Calu3 (cell line): ENCODE measurements at regions not wholly inside any gene's neighbourhood (a gene's known extent, or its start where the extent isn't known, plus 50 kb on each side); places are given as distances from the start of the nearest gene placed in this dataset.

Experiments
- BruUV-seq: library from RNA; stranded (reverse); fragments of 400-500 nt; replicated peaks from 2 replicates; lab custom pipeline; 2021; lab: Mats Ljungman, UMichigan
- CTCF ChIA-PET: fragments of 300-600 bp; sonication (Branson Sonifier 250); formaldehyde crosslinking; loops from one replicate; lab custom pipeline; 2022; ENCODE audit warnings: antibody characterized with exemption; lab: Charles Lee
- DNase-seq: peaks from one replicate; pipeline ENCODE4 v3.0.0; 2022
- H3K27ac Mint-ChIP-seq: one replicate; pipeline ENCODE4 v1.8.0; 2022; ENCODE audit warnings: mixed read lengths; ENCODE audit not compliant: unreplicated experiment
- H3K27me3 Mint-ChIP-seq: one replicate; pipeline ENCODE4 v1.8.0; 2022; ENCODE audit warnings: mixed read lengths; ENCODE audit not compliant: unreplicated experiment
- H3K36me3 Mint-ChIP-seq: one replicate; pipeline ENCODE4 v1.8.0; 2022; ENCODE audit warnings: mild to moderate bottlenecking, moderate library complexity, mixed read lengths; ENCODE audit not compliant: insufficient read depth, unreplicated experiment
- H3K4me1 Mint-ChIP-seq: one replicate; pipeline ENCODE4 v1.8.0; 2022; ENCODE audit warnings: mild to moderate bottlenecking, low read depth, mixed read lengths; ENCODE audit not compliant: unreplicated experiment
- H3K4me3 Mint-ChIP-seq: one replicate; pipeline ENCODE4 v1.8.0; 2022; ENCODE audit warnings: mild to moderate bottlenecking, low read depth, moderate library complexity, mixed read lengths; ENCODE audit not compliant: unreplicated experiment
- H3K9me3 Mint-ChIP-seq: one replicate; pipeline ENCODE4 v1.8.0; 2022; ENCODE audit warnings: low read depth, mixed read lengths; ENCODE audit not compliant: unreplicated experiment
- intact Hi-C: fragments of 100-400 bp; cut with micrococcal nuclease; formaldehyde crosslinking; loops from one replicate; pipeline ENCODE4 v1.10.0; 2022; ENCODE audit not compliant: unreplicated experiment
- TF ChIP-seq, protein P1 (sequence below): fragments of 200-600 bp; IDR thresholded peaks from one replicate; pipeline ENCODE4 v1.8.0; 2022; ENCODE audit warnings: antibody characterized with exemption; ENCODE audit not compliant: unreplicated experiment

DNA sequence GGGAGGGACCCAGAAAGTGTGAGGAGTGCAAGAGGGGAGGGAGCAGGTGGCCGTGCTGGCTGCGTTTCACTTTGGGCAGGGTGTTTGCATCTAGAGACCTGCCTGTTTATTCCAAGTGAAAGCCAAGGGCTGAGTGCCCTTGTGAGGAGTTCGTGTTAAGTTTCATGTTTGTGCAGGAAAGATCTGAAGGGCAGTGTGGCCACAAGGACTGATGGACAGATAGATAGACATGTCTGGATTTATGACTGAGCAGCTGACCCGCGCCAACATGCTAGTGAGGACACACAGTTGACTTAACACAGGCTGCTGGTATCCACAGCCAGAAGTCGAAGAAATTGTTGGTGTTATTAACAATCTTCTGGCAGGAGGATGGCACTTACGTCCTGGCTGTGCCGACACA lies 387.6 kb upstream of the TNP1 start:
- Mint-ChIP-seq H3K27me3 (no peaks in the 10 kb centered on the region), H3K4me3 (no peak overlapping the region), H3K27ac (no peak overlapping the region), H3K4me1 (no peaks in the 10 kb centered on the region), H3K9me3 (no peaks in the 10 kb centered on the region), H3K36me3 (no peaks in the 10 kb centered on the region)
- DNase-seq, result no peak
- TF ChIP-seq, protein P1, sequence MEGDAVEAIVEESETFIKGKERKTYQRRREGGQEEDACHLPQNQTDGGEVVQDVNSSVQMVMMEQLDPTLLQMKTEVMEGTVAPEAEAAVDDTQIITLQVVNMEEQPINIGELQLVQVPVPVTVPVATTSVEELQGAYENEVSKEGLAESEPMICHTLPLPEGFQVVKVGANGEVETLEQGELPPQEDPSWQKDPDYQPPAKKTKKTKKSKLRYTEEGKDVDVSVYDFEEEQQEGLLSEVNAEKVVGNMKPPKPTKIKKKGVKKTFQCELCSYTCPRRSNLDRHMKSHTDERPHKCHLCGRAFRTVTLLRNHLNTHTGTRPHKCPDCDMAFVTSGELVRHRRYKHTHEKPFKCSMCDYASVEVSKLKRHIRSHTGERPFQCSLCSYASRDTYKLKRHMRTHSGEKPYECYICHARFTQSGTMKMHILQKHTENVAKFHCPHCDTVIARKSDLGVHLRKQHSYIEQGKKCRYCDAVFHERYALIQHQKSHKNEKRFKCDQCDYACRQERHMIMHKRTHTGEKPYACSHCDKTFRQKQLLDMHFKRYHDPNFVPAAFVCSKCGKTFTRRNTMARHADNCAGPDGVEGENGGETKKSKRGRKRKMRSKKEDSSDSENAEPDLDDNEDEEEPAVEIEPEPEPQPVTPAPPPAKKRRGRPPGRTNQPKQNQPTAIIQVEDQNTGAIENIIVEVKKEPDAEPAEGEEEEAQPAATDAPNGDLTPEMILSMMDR, result no peak
- no TSS peak for BruUV-seq
- intact Hi-C loops, result no loop called here
- CTCF ChIA-PET, result no interaction called here

DNA sequence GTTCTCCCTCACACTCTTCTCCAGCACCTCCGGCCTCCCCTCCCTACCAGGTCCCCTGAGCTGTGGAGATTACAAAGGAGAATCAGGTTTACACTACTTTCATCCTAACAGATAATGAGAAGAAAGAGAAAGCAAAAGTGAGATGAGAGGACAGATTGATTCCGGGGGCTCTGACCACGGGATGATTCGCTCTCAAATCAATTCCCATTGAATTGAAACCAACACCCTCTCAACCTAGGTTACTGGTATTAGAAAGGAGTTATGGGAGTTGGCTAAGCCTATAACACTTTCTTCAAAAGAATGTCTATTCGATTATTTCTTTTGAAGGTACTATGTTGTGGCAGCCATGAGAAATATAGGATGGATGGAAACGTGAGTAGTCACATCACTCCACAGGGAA lies 386.2 kb upstream of the TNP1 start:
- Mint-ChIP-seq H3K27me3 (no peaks in the 10 kb centered on the region), H3K9me3 (no peaks in the 10 kb centered on the region), H3K27ac (no peak overlapping the region), H3K4me3 (no peak overlapping the region), H3K36me3 (no peaks in the 10 kb centered on the region), H3K4me1 (no peaks in the 10 kb centered on the region)
- no TSS peak for BruUV-seq
- intact Hi-C loops, result no loop called here
- no peak for DNase-seq
- CTCF ChIA-PET, result no interaction called here
- TF ChIP-seq, protein P1, result no peak

DNA sequence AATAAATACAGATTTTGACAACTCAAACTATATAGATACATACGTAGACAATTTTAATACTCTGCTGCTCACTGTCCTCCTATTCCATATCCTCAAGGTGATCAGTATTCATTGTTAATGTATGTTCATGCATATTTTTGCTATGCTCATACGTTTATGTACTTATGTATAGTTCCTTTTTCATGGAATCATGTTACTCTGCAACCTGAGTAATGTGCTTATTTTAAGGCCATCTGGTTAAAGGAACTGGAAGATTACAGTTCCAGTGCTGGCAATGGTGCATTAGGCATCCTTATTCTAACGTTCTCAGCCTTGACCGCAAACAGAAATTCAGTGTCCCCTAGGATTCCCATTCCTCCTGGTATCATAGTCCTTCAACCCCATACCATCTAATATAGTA lies 385.0 kb upstream of the TNP1 start:
- Mint-ChIP-seq H3K27ac (no peak overlapping the region), H3K9me3 (no peaks in the 10 kb centered on the region), H3K4me1 (no peaks in the 10 kb centered on the region), H3K4me3 (no peak overlapping the region), H3K36me3 (no peaks in the 10 kb centered on the region), H3K27me3 (no peaks in the 10 kb centered on the region)
- TF ChIP-seq, protein P1, result no peak
- intact Hi-C loops, result no loop called here
- CTCF ChIA-PET, result no interaction called here
- no TSS peak for BruUV-seq
- no peak for DNase-seq

DNA sequence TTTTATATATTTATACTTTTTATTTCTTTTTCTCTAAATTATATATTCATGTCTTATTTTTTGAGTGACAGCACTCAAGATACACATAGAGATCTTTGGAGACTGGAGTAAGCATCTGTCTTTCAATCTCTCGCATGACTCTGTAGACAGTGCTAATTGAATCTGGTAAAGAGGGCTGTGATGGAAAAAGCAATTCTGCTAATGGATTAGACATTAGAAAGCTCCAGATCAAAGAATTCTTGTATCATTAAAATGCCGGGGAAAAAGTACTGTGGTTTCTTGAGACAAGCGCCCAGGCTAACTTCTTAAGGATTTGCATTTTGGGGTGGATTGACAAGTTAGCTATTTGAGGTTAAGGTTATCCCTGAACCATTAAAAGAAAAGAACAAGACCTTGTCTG lies 383.1 kb upstream of the TNP1 start:
- Mint-ChIP-seq H3K4me1 (no peaks in the 10 kb centered on the region), H3K4me3 (no peak overlapping the region), H3K27ac (no peak overlapping the region), H3K9me3 (no peaks in the 10 kb centered on the region), H3K36me3 (no peaks in the 10 kb centered on the region), H3K27me3 (no peaks in the 10 kb centered on the region)
- TF ChIP-seq, protein P1, result no peak
- no peak for DNase-seq
- intact Hi-C loops, result no loop called here
- CTCF ChIA-PET, result interaction anchor here (0.5 to 1.0 kb wide), 3 partner anchors 17 to 840 kb away, joined by 3 to 7 read pairs (median 4); no protein-coding TSS in a partner anchor
- BruUV-seq, result no TSS peak
